SHP77 treated with DMSO at 0.1 percent for 48 hours (cell line): ENCODE measurements at regions not wholly inside any gene's neighbourhood (a gene's known extent, or its start where the extent isn't known, plus 50 kb on each side); places are given as distances from the start of the nearest gene placed in this dataset.
"Not testable (repeated sequence)": the region's sequence is repeated elsewhere in the genome, so short reads cannot be mapped to it uniquely, and the experiment has no call there.

Experiments used
- DNase-seq: peaks from one replicate; lab custom pipeline; 2025; lab: John Stamatoyannopoulos, UW

DNA sequence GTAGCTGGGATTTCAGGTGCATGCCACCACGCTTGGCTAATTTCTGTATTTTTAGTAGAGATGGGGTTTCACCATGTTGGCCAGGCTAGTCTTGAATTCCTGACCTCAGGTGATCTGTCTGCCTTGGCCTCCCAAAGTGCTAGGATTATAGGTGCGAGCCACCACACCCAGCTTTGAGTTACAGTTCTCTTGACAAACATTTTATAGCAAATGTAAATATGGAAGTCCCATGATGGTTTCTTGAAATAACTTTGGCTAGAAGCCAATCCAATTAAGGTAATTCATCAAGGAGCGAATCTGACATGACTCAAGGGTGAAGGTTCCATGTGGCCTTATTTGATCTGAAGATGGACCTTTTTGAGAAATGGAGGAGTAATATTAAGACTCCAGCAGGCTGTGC is 76.2 kb upstream of the RFLNA start:
- DNase-seq, result not testable (repeated sequence)

GRCh38 chr12:124222368-124223245 is 72.3 kb upstream of the RFLNA start:
- DNase-seq, result no peak

GRCh38 chr12:124223733-124224138 is 71.2 kb upstream of the RFLNA start:
- DNase-seq, result not testable (repeated sequence)

DNA sequence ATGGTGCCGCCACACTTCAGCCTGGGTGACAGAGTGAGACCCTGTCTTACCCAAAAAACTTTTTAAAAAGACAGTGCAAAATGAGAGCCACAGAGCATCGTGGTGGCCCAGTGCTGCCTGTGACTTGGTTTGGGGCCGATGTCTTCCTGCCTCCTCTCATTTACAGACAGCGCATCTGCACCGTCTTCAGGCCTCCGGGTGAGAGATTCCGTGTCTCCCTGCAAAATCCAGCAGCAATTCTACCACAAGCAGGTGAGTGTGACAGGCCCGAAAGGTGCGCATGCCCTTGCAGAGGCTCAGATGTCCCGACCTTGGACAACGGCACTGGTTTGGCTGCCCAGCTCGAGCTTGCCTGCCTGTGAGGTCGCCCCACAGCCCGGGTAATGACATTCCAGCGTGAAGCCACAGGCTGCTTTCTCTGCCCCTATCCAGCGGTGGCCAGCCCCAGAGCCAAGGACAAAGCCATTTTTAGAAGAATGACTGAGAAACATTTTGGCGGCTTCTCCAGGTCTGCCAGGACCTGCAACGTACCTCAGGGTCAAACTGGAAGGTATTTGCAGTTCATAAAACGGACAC is 70.3 kb upstream of the RFLNA start:
- no peak for DNase-seq

- DNase-seq, result no peak
These were observed 69.2 kb upstream of the RFLNA start for GRCh38 chr12:124225730-124226129.

DNA sequence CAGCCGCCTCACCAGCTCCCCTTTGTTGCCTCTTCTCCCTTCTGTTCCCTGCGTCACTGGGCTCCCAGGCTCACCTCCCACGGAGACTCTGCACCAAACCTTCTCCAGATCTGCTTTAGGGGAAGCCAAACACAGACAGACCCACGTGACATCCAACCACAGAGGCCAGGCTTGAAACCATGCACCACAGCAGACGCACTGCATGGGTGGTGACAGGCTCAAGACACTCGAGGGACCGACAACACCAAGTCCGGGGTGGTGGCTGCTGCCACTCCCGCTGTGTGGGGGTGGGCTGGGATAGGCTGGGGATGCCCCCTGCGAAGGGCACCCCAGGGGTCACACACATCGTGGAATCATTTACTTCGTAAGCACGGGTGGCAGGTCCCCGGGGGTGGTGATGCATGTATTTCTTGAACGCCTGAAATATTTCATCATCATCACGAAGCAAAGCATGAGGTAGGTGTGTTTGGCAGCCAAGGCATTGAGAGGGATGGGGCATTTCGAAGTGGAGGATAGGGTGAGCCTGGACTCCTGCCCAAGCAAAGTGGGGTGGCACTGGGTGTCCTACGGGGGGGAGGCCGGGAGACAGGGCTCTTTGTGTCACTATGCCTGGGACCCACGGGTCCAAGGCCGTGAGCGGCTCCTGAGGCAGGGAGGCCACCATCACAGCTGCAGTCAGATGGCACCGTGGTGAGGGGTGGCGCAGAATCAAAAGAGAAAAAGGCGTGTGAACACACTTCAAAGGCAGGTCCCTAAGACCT is 66.8 kb upstream of the RFLNA start:
- DNase-seq, result no peak

- no peak for DNase-seq
These were observed 65.4 kb upstream of the RFLNA start for GRCh38 chr12:124229520-124229919.

GRCh38 chr12:124230117-124230757 is 64.7 kb upstream of the RFLNA start:
- DNase-seq, result no peak

GRCh38 chr12:124230789-124231188 is 64.1 kb upstream of the RFLNA start:
- DNase-seq, result no peak

GRCh38 chr12:124231980-124232653 is 62.8 kb upstream of the RFLNA start:
- peak; percentile 38 for DNase-seq

- DNase-seq, result no peak
These were observed 62.3 kb upstream of the RFLNA start for GRCh38 chr12:124232654-124232987.

- no peak for DNase-seq
These were observed 61.7 kb upstream of the RFLNA start for GRCh38 chr12:124233041-124233796.

DNA sequence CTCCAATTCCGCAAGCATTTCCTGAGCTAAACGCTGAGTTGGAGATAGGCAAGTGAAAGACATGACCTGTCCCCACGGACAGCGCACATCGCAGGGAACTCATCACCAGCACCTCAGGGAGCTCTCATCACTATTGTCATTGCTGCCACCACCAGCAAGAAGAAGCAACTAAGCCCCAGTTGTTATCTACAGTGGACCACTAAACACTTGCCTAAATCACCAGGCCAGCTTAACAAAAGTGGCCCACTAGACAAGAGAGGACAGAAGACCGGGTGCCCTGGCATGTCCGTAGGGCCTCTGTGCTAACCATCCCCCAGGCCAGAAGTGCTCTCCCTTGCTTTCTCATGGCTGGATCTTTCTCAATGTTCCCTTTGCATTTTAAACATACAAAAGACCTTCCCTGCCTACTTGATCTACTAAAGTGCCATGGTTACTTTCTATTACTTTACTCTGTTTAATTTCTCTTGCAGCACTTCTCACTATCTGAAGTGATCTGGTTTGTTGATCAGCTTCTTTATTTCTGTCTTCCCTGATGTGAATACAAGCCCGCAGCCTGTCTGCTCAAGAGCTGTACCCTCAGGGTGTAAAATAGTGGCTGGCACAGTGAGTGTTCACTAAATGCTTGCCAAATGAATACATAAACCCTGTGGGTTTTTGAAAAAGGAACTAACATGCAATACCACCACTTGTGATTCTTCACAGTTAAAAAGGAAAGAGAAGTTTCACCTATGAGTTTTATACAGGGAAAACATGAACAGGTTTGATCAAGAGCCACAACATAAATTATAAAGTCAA is 60.9 kb upstream of the RFLNA start:
- DNase-seq, result no peak

- DNase-seq, result no peak
These were observed 58.3 kb upstream of the RFLNA start for GRCh38 chr12:124236625-124237031.

- DNase-seq, result no peak
These were observed 56.0 kb upstream of the RFLNA start for GRCh38 chr12:124238886-124239285.

- DNase-seq, result no peak
These were observed 54.4 kb upstream of the RFLNA start for GRCh38 chr12:124240493-124240892.

GRCh38 chr12:124241776-124242528 is 52.9 kb upstream of the RFLNA start:
- no peak for DNase-seq

GRCh38 chr12:124242529-124243065 is 52.3 kb upstream of the RFLNA start:
- DNase-seq, result no peak

DNA sequence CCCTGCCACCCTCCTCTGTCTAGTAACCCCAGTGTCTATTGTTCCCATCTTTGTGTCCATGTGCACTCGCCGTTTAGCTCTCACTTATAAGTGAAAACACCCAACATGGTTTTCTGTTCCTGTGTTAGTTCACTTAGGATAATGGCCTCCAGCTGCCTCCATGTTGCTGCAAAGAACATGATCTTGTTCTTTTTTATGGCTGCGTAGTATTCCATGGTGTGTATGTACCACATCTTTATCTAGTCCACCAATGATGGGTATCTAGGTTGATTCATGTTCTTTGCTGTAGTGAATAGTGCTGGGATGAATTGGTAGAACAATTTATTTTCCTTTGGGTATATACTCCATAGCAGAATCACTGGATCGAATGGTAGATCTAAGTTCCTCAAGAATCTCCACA is 51.0 kb upstream of the RFLNA start:
- no peak for DNase-seq
